A549 (cell line): ENCODE measurements at regions not wholly inside any gene's neighbourhood (a gene's known extent, or its start where the extent isn't known, plus 50 kb on each side); places are given as distances from the start of the nearest gene placed in this dataset.

Experiments
- BHLHE40 ChIP-seq: IDR thresholded peaks from 2 replicates; pipeline ENCODE4 v1.6.1; 2012; ENCODE audit warnings: low read depth, low read length, inconsistent platforms
- CTCF ChIP-seq: fragments of >200 bp; sonication (Bioruptor Twin); formaldehyde crosslinking; IDR thresholded peaks from 3 replicates; pipeline ENCODE4 v1.5.1; 2016
- EP300 ChIP-seq, 2 experiments: fragments of >200 bp; sonication (Bioruptor Twin); formaldehyde crosslinking; IDR thresholded peaks; 2 replicates in 1 of 2; 3 replicates in 1 of 2; pipeline ENCODE4 v1.6.1; 2016 to 2017
- HEYL ChIP-seq: fragments of 250-450 bp; sonication (Bioruptor Pico); IDR thresholded peaks from 2 replicates; pipeline ENCODE4 v1.8.0; 2021; ENCODE audit warnings: mild to moderate bottlenecking, moderate library complexity
- JUN ChIP-seq, 2 experiments: fragments of >200 bp; sonication (Bioruptor Twin); formaldehyde crosslinking; IDR thresholded peaks; 2 replicates in 1 of 2; 3 replicates in 1 of 2; pipeline ENCODE4 v1.6.1; 2016 to 2017
- KDM1A ChIP-seq: fragments of 200-600 bp; sonication (generic); IDR thresholded peaks from 2 replicates; pipeline ENCODE4 v1.6.1; 2016; ENCODE audit warnings: low read depth, mild to moderate bottlenecking
- MAFK ChIP-seq: fragments of 450-650 bp; IDR thresholded peaks from 2 replicates; pipeline ENCODE4 v1.6.1; 2014; ENCODE audit not compliant: partially characterized antibody
- MAX ChIP-seq: IDR thresholded peaks from 2 replicates; pipeline ENCODE4 v1.6.1; 2012
- NPAS2 ChIP-seq: fragments of 250-450 bp; sonication (Bioruptor Pico); IDR thresholded peaks from 2 replicates; pipeline ENCODE4 v1.8.0; 2022; ENCODE audit warnings: mild to moderate bottlenecking, moderate library complexity, borderline replicate concordance
- POLR2A ChIP-seq: IDR thresholded peaks from 2 replicates; pipeline ENCODE4 v1.6.1; 2012; ENCODE audit warnings: mild to moderate bottlenecking, low read length
- RAD21 ChIP-seq, 2 experiments: fragments of >200 bp in 1 of 2; sonication (Bioruptor Twin) in 1 of 2; formaldehyde crosslinking in 1 of 2; IDR thresholded peaks in 1 of 2; conservative IDR thresholded peaks in 1 of 2; 2 replicates in 1 of 2; 3 replicates in 1 of 2; pipeline ENCODE4 v1.6.1; 2012 to 2018; ENCODE audit warnings: inconsistent platforms in 1 of 2
- RNF2 ChIP-seq: fragments of 200-600 bp; sonication (generic); IDR thresholded peaks from 2 replicates; pipeline ENCODE4 v1.6.1; 2016; ENCODE audit warnings: low read depth, mild to moderate bottlenecking, antibody characterized with exemption, moderate library complexity, borderline replicate concordance
- TP53 ChIP-seq: fragments of 250-450 bp; sonication (Bioruptor Pico); IDR thresholded peaks from 2 replicates; pipeline ENCODE4 v1.5.0; 2021; ENCODE audit warnings: mild to moderate bottlenecking, moderate library complexity

GRCh38 chr4:127450276-127450675 is 182.5 kb upstream of the INTU start:
- TF ChIP-seq NPAS2 (CRISPR knock-in tag) (no peak), CTCF (no peak), JUN (IDR thresholded peaks at IDR 0.05) (no peak), HEYL (CRISPR knock-in tag) (no peak), RNF2 (no peak), BHLHE40 (no peak), KDM1A (no peak), TP53 (CRISPR knock-in tag) (no peak), MAX (no peak), EP300 (IDR thresholded peaks at IDR 0.05) (no peak), POLR2A (no peak), RAD21 (conservative IDR thresholded peaks at IDR 0.05 in 1 of 2, IDR thresholded peaks at IDR 0.05 in 1 of 2) (no peak), MAFK (no peak)
